Gastrocnemius medialis (tissue), 4 donors: ENCODE measurements at regions not wholly inside any gene's neighbourhood (a gene's known extent, or its start where the extent isn't known, plus 50 kb on each side); places are given as distances from the start of the nearest gene placed in this dataset.

ENCODE experiments used
- POLR2A ChIP-seq, 2 donors: fragments of 450-650 bp; IDR thresholded peaks; one replicate each; pipeline ENCODE4 v1.6.1; 2017; ENCODE audit warnings: antibody characterized with exemption in 2 of 2, mild to moderate bottlenecking in 2 of 2, moderate library complexity in 2 of 2
- TF ChIP-seq, protein P1 (sequence below), 5 experiments: fragments of 450-650 bp in 3 of 5; fragments of 200-600 bp in 2 of 5; sonication (generic) in 2 of 5; IDR thresholded peaks in 4 of 5; conservative IDR thresholded peaks in 1 of 5; 1 replicate in 4 of 5; 2 replicates in 1 of 5; pipeline ENCODE4 v1.5.1; 2016 to 2019; ENCODE audit warnings: antibody characterized with exemption in 5 of 5, mild to moderate bottlenecking in 3 of 5, moderate library complexity in 3 of 5

- TF ChIP-seq, protein P1, sequence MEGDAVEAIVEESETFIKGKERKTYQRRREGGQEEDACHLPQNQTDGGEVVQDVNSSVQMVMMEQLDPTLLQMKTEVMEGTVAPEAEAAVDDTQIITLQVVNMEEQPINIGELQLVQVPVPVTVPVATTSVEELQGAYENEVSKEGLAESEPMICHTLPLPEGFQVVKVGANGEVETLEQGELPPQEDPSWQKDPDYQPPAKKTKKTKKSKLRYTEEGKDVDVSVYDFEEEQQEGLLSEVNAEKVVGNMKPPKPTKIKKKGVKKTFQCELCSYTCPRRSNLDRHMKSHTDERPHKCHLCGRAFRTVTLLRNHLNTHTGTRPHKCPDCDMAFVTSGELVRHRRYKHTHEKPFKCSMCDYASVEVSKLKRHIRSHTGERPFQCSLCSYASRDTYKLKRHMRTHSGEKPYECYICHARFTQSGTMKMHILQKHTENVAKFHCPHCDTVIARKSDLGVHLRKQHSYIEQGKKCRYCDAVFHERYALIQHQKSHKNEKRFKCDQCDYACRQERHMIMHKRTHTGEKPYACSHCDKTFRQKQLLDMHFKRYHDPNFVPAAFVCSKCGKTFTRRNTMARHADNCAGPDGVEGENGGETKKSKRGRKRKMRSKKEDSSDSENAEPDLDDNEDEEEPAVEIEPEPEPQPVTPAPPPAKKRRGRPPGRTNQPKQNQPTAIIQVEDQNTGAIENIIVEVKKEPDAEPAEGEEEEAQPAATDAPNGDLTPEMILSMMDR (IDR thresholded peaks at IDR 0.05 in 4 of 5, conservative IDR thresholded peaks at IDR 0.05 in 1 of 5), result no peak
- TF ChIP-seq POLR2A (IDR thresholded peaks at IDR 0.05), result no peak
Observed at GRCh38 chr3:124143047-124143446, 151.1 kb upstream of the ROPN1 start.
